D721Med (cell line): ENCODE measurements at regions not wholly inside any gene's neighbourhood (a gene's known extent, or its start where the extent isn't known, plus 50 kb on each side); places are given as distances from the start of the nearest gene placed in this dataset.

ENCODE experiments used
- DNase-seq: peaks from one replicate; pipeline ENCODE4 v3.0.0; 2011; ENCODE audit warnings: low spot score; ENCODE audit not compliant: insufficient read length
- FAIRE-seq: peaks from 2 replicates; lab custom pipeline; 2011; peaks lifted over from hg19 to GRCh38; lab: Jason Lieb, UNC
- CTCF ChIP-seq: IDR thresholded peaks from 2 replicates; pipeline ENCODE4 v1.5.1; 2012; ENCODE audit warnings: mild to moderate bottlenecking, control low read depth; ENCODE audit not compliant: insufficient read depth; ENCODE audit errors: missing control alignments

- no peak for FAIRE-seq
- DNase-seq: no peak
- no peak for TF ChIP-seq CTCF
Measured at GRCh38 chr3:55164876-55165275, 237.0 kb upstream of the LRTM1 start.

- no peak for TF ChIP-seq CTCF
- no peak for FAIRE-seq
- DNase-seq: no peak
Measured at GRCh38 chr3:55164191-55164590, 236.3 kb upstream of the LRTM1 start.

GRCh38 chr3:55163421-55163820, 235.6 kb upstream of the LRTM1 start:
- FAIRE-seq: no peak
- no peak for DNase-seq
- TF ChIP-seq CTCF: no peak

- no peak for FAIRE-seq
- TF ChIP-seq CTCF: no peak
- DNase-seq: no peak
Measured at GRCh38 chr3:55162031-55162795, 234.4 kb upstream of the LRTM1 start.

- DNase-seq: no peak
- no peak for TF ChIP-seq CTCF
- no peak for FAIRE-seq
Measured at GRCh38 chr3:55161231-55161630, 233.4 kb upstream of the LRTM1 start.

- FAIRE-seq: no peak
- TF ChIP-seq CTCF: no peak
- no peak for DNase-seq
Measured at GRCh38 chr3:55160241-55160983, 232.6 kb upstream of the LRTM1 start.

- FAIRE-seq (no peak), DNase-seq (no peak)
- no peak for TF ChIP-seq CTCF
Measured at GRCh38 chr3:55159711-55160110, 231.9 kb upstream of the LRTM1 start.
